Ascending aorta (tissue), 2 donors: ENCODE measurements at regions not wholly inside any gene's neighbourhood (a gene's known extent, or its start where the extent isn't known, plus 50 kb on each side); places are given as distances from the start of the nearest gene placed in this dataset.
"Not testable (repeated sequence)": the region's sequence is repeated elsewhere in the genome, so short reads cannot be mapped to it uniquely, and the experiment has no call there.

Source experiments
- DNase-seq, 2 donors: peaks; one replicate each; pipeline ENCODE4 v3.0.0-alpha.2; 2019; ENCODE audit warnings: low spot score in 2 of 2
- H3K27ac ChIP-seq, 2 donors: fragments of 200-600 bp; sonication (generic); one replicate each; pipeline ENCODE4 v1.5.1; 2016 to 2017; ENCODE audit warnings: mild to moderate bottlenecking in 1 of 2
- H3K27me3 ChIP-seq: fragments of 200-600 bp; sonication (generic); one replicate; pipeline ENCODE4 v1.5.1; 2017
- H3K36me3 ChIP-seq, 2 donors: fragments of 200-600 bp; sonication (generic); one replicate each; pipeline ENCODE4 v1.5.1; 2016
- H3K4me1 ChIP-seq, 2 donors: fragments of 200-600 bp; sonication (generic); one replicate each; pipeline ENCODE4 v1.5.1; 2016 to 2017; ENCODE audit warnings: mild to moderate bottlenecking in 1 of 2
- H3K4me3 ChIP-seq, 2 donors: fragments of 200-600 bp; sonication (generic); one replicate each; pipeline ENCODE4 v1.5.1; 2016 to 2017; ENCODE audit warnings: mild to moderate bottlenecking in 1 of 2
- H3K9me3 ChIP-seq, 2 donors: fragments of 200-600 bp; sonication (generic); one replicate each; pipeline ENCODE4 v1.5.1; 2016
- CTCF ChIP-seq, 3 experiments: fragments of 200-600 bp in 2 of 3; fragments of 450-650 bp in 1 of 3; sonication (generic) in 2 of 3; IDR thresholded peaks; one replicate each; pipeline ENCODE4 v1.5.1; 2016 to 2019; ENCODE audit warnings: antibody characterized with exemption in 3 of 3, mild to moderate bottlenecking in 1 of 3, moderate library complexity in 1 of 3
- intact Hi-C: fragments of 100-400 bp; cut with DNase I; formaldehyde crosslinking; loops from one replicate; pipeline ENCODE4 v1.15.1; 2023

GRCh38 chr4:100014616-100015015 is 64.5 kb upstream of the H2AZ1 start:
- Histone ChIP-seq H3K27ac (no peak overlapping the region), H3K36me3 (no peaks in the 10 kb centered on the region), H3K9me3 (no peaks in the 10 kb centered on the region), H3K4me1 (no peaks in the 10 kb centered on the region), H3K27me3 (no peaks in the 10 kb centered on the region), H3K4me3 (no peak overlapping the region)
- DNase-seq = no peak
- intact Hi-C loops = no loop called here
- no peak for TF ChIP-seq CTCF (IDR thresholded peaks at IDR 0.05)

GRCh38 chr4:100009490-100009889 is 59.4 kb upstream of the H2AZ1 start:
- no peaks in the 10 kb centered on the region for H3K27me3 ChIP-seq
- DNase-seq = no peak
- no peaks in the 10 kb centered on the region for H3K36me3 ChIP-seq
- no peak for TF ChIP-seq CTCF (IDR thresholded peaks at IDR 0.05)
- H3K9me3 ChIP-seq = no peaks in the 10 kb centered on the region
- H3K4me3 ChIP-seq = no peak overlapping the region
- no peaks in the 10 kb centered on the region for H3K4me1 ChIP-seq
- no peak overlapping the region for H3K27ac ChIP-seq
- intact Hi-C loops = no loop called here

GRCh38 chr4:100008048-100008447 is 58.0 kb upstream of the H2AZ1 start:
- no peak overlapping the region for H3K4me3 ChIP-seq
- no peaks in the 10 kb centered on the region for H3K27me3 ChIP-seq
- H3K27ac ChIP-seq = no peak overlapping the region
- no peaks in the 10 kb centered on the region for H3K4me1 ChIP-seq
- intact Hi-C loops = no loop called here
- TF ChIP-seq CTCF (IDR thresholded peaks at IDR 0.05) = no peak
- H3K36me3 ChIP-seq = no peaks in the 10 kb centered on the region
- DNase-seq = no peak
- H3K9me3 ChIP-seq = no peaks in the 10 kb centered on the region

GRCh38 chr4:100006161-100006560 is 56.1 kb upstream of the H2AZ1 start:
- intact Hi-C loops, H3K27ac ChIP-seq, H3K4me1 ChIP-seq, H3K36me3 ChIP-seq, H3K4me3 ChIP-seq, H3K27me3 ChIP-seq, H3K9me3 ChIP-seq, DNase-seq: not testable (repeated sequence)
